ENCODE measurements at regions not wholly inside any gene's neighbourhood (a gene's known extent, or its start where the extent isn't known, plus 50 kb on each side); places are given as distances from the start of the nearest gene placed in this dataset.

- TF ChIP-seq CTCF (IDR thresholded peaks at IDR 0.05; ENCODE audit: poor library complexity) (no peak), EZH2 (IDR thresholded peaks at IDR 0.05; ENCODE audit: borderline replicate concordance) (no peak), EZH2phosphoT487 (IDR thresholded peaks at IDR 0.05; ENCODE audit: low read depth, severe bottlenecking, unreplicated experiment) (no peak)
Measured at GRCh38 chr2:52356556-52356955, 1324.6 kb upstream of the NRXN1 start.
